Endothelial cell of umbilical vein (primary cell): ENCODE measurements at regions not wholly inside any gene's neighbourhood (a gene's known extent, or its start where the extent isn't known, plus 50 kb on each side); places are given as distances from the start of the nearest gene placed in this dataset.

ENCODE experiments used
- BruUV-seq: library from RNA; stranded (reverse); fragments of 400-500 nt; replicated peaks from 2 replicates; lab custom pipeline; 2021; lab: Mats Ljungman, UMichigan
- CTCF ChIA-PET: fragments of 300-600, 350-600 bp; sonication (Branson Sonifier 250); formaldehyde crosslinking; loops from one replicate; lab custom pipeline; 2021; ENCODE audit warnings: antibody characterized with exemption, inconsistent platforms; lab: Charles Lee
- POLR2A ChIA-PET: fragments of 300-600, 350-600 bp; sonication (Branson Sonifier 250); formaldehyde crosslinking; loops from one replicate; lab custom pipeline; 2021; ENCODE audit warnings: antibody characterized with exemption, inconsistent platforms; lab: Charles Lee
- DNase-seq: peaks from one replicate; pipeline ENCODE4 v3.0.0-alpha.2; 2011; ENCODE audit warnings: low read depth, low spot score
- FAIRE-seq: peaks from 2 replicates; lab custom pipeline; 2011; peaks lifted over from hg19 to GRCh38; lab: Jason Lieb, UNC
- H2AFZ ChIP-seq: 2 replicates; pipeline ENCODE4 v1.6.0; 2012; ENCODE audit warnings: low read depth, low read length, control low read depth, inconsistent platforms
- H3K27ac ChIP-seq: 2 replicates; pipeline ENCODE4 v1.5.1; 2011; ENCODE audit warnings: low read depth, mild to moderate bottlenecking, control low read depth, low read length, moderate library complexity; ENCODE audit not compliant: insufficient read depth
- H3K27me3 ChIP-seq, 2 experiments: 2 replicates each; pipeline versions ENCODE4 v1.6.0 to v1.6.1; 2011; ENCODE audit warnings: low read length in 2 of 2, mixed read lengths in 1 of 2; ENCODE audit not compliant: control insufficient read depth in 2 of 2, insufficient read depth in 2 of 2
- H3K36me3 ChIP-seq, 2 experiments: 2 replicates in 1 of 2; 3 replicates in 1 of 2; pipeline ENCODE4 v1.5.1; 2011; ENCODE audit warnings: low read length in 2 of 2, mild to moderate bottlenecking in 1 of 2, moderate library complexity in 1 of 2; ENCODE audit not compliant: control insufficient read depth in 2 of 2, insufficient read depth in 2 of 2; ENCODE audit errors: extremely low read depth in 1 of 2
- H3K4me1 ChIP-seq: 3 replicates; pipeline ENCODE4 v1.5.1; 2011; ENCODE audit warnings: mild to moderate bottlenecking, low read length; ENCODE audit not compliant: control insufficient read depth, insufficient read depth; ENCODE audit errors: extremely low read depth
- H3K4me2 ChIP-seq: 2 replicates; pipeline ENCODE4 v1.6.1; 2011; ENCODE audit warnings: low read length, control low read depth, mixed read lengths; ENCODE audit not compliant: insufficient read depth
- H3K4me3 ChIP-seq, 3 experiments: fragments of 200-600 bp in 1 of 3; sonication (generic), shearing (Covaris generic) in 1 of 3; replicated peaks in 1 of 3; 2 replicates each; pipeline ENCODE4 v1.5.1; 2011 to 2016; ENCODE audit warnings: control low read depth in 3 of 3, low read length in 3 of 3, mild to moderate bottlenecking in 2 of 3, inconsistent platforms in 1 of 3, low read depth in 1 of 3, moderate library complexity in 1 of 3; ENCODE audit not compliant: insufficient read depth in 1 of 3
- H3K79me2 ChIP-seq: 2 replicates; pipeline ENCODE4 v1.6.0; 2012; ENCODE audit warnings: low read length, inconsistent platforms; ENCODE audit not compliant: control insufficient read depth, insufficient read depth
- H3K9ac ChIP-seq: replicated peaks from 2 replicates; pipeline ENCODE3; 2011; ENCODE audit warnings: low read length, control low read depth; ENCODE audit not compliant: insufficient read depth; ENCODE audit errors: extremely low read depth
- H3K9me1 ChIP-seq: replicated peaks from 3 replicates; pipeline ENCODE4 v1.6.0; 2011; ENCODE audit warnings: mild to moderate bottlenecking, low read length; ENCODE audit not compliant: control insufficient read depth, insufficient read depth; ENCODE audit errors: extremely low read depth
- H3K9me3 ChIP-seq: replicated peaks from 2 replicates; pipeline ENCODE4 v1.5.1; 2012; ENCODE audit warnings: low read length, inconsistent platforms; ENCODE audit not compliant: control insufficient read depth, insufficient read depth
- H4K20me1 ChIP-seq: replicated peaks from 2 replicates; pipeline ENCODE3; 2011; ENCODE audit warnings: mild to moderate bottlenecking, low read length; ENCODE audit not compliant: control insufficient read depth, insufficient read depth; ENCODE audit errors: extremely low read depth
- EZH2 ChIP-seq: IDR thresholded peaks from 2 replicates; pipeline ENCODE4 v1.6.1; 2012; ENCODE audit warnings: borderline replicate concordance, low read depth, mild to moderate bottlenecking, moderate library complexity, low read length, inconsistent platforms; ENCODE audit not compliant: severe bottlenecking
- FOS ChIP-seq: IDR thresholded peaks from 2 replicates; pipeline ENCODE4 v1.6.1; 2011; ENCODE audit warnings: mild to moderate bottlenecking, low read length, moderate library complexity, borderline replicate concordance; ENCODE audit not compliant: insufficient read depth
- GATA2 ChIP-seq: IDR thresholded peaks from 2 replicates; pipeline ENCODE4 v1.7.0; 2011; ENCODE audit warnings: low read depth, mild to moderate bottlenecking, moderate library complexity, mixed read lengths, low read length; ENCODE audit not compliant: insufficient read length, insufficient read depth
- JUN ChIP-seq: IDR thresholded peaks from 2 replicates; pipeline ENCODE4 v1.6.1; 2011; ENCODE audit warnings: borderline replicate concordance, low read depth; ENCODE audit not compliant: insufficient read length, insufficient read depth
- MAX ChIP-seq: IDR thresholded peaks from 2 replicates; pipeline ENCODE4 v1.6.1; 2011; ENCODE audit not compliant: insufficient read depth, insufficient read length
- MYC ChIP-seq: IDR thresholded peaks from one replicate; pipeline ENCODE4 v1.6.1; 2011; ENCODE audit warnings: mild to moderate bottlenecking, low read depth, low read length
- POLR2A ChIP-seq: IDR thresholded peaks from 2 replicates; pipeline ENCODE4 v1.6.1; 2012; ENCODE audit warnings: low read depth, mild to moderate bottlenecking, control low read depth, low read length
- POLR2AphosphoS5 ChIP-seq: IDR thresholded peaks from 2 replicates; pipeline ENCODE4 v1.6.1; 2012; ENCODE audit warnings: low read depth, mild to moderate bottlenecking, control low read depth, low read length, moderate library complexity; ENCODE audit not compliant: insufficient read depth
- dilution Hi-C: fragments of 300-500 bp; cut with MboI; formaldehyde crosslinking; loops from one replicate; pipeline ENCODE4 v1.15.0; 2019; ENCODE audit warnings: low sequenced_read_pairs; ENCODE audit not compliant: extremely low pct_ligation_motif_present
- intact Hi-C: fragments of 100-400 bp; cut with micrococcal nuclease; formaldehyde crosslinking; loops from one replicate; pipeline ENCODE4 v1.10.0; 2022
- TF ChIP-seq, protein P1 (sequence below), 2 donors: IDR thresholded peaks; 1 replicate in 1 of 2; 2 replicates in 1 of 2; pipeline ENCODE4 v1.5.1; 2011; ENCODE audit warnings: low read length in 2 of 2, mild to moderate bottlenecking in 2 of 2, moderate library complexity in 2 of 2, control low read depth in 1 of 2, inconsistent platforms in 1 of 2, low read depth in 1 of 2; ENCODE audit not compliant: insufficient read depth in 1 of 2; ENCODE audit errors: extremely low read depth in 1 of 2

- H3K9me1 ChIP-seq: no peaks in the 10 kb centered on the region
- H3K27ac ChIP-seq: no peak overlapping the region
- TF ChIP-seq MAX: no peak
- no peak overlapping the region for H3K4me2 ChIP-seq
- FAIRE-seq (no peak), DNase-seq (no peak)
- H3K4me3 ChIP-seq: no peak overlapping the region
- H3K4me1 ChIP-seq: no peaks in the 10 kb centered on the region
- CTCF ChIA-PET: no interaction called here
- POLR2A ChIA-PET: no interaction called here
- peaks cover 6% of the 10 kb centered on the region for H3K9me3 ChIP-seq
- H2AFZ ChIP-seq: no peak overlapping the region
- dilution Hi-C loops: no loop called here
- H4K20me1 ChIP-seq: no peaks in the 10 kb centered on the region
- H3K9ac ChIP-seq: no peak overlapping the region
- H3K79me2 ChIP-seq: no peaks in the 10 kb centered on the region
- no peaks in the 10 kb centered on the region for H3K27me3 ChIP-seq
- intact Hi-C loops: no loop called here
- BruUV-seq: no TSS peak
- no peaks in the 10 kb centered on the region for H3K36me3 ChIP-seq
These were observed 75.8 kb downstream of the CNTN3 start for GRCh38 chr3:74538669-74539068.

GRCh38 chr3:74537857-74538256 lies 76.6 kb downstream of the CNTN3 start:
- Histone ChIP-seq H3K27me3 (no peaks in the 10 kb centered on the region), H2AFZ (no peak overlapping the region), H3K79me2 (no peaks in the 10 kb centered on the region), H3K4me3 (no peak overlapping the region), H3K36me3 (no peaks in the 10 kb centered on the region), H4K20me1 (no peaks in the 10 kb centered on the region), H3K4me2 (no peak overlapping the region), H3K9ac (no peak overlapping the region), H3K4me1 (no peaks in the 10 kb centered on the region), H3K9me3 (peaks cover 6% of the 10 kb centered on the region), H3K9me1 (no peaks in the 10 kb centered on the region), H3K27ac (no peak overlapping the region)
- ChIA-PET CTCF (no interaction called here), POLR2A (no interaction called here)
- no peak for FAIRE-seq
- DNase-seq: no peak
- dilution Hi-C loops: no loop called here
- TF ChIP-seq EZH2: no peak
- TF ChIP-seq, protein P1, sequence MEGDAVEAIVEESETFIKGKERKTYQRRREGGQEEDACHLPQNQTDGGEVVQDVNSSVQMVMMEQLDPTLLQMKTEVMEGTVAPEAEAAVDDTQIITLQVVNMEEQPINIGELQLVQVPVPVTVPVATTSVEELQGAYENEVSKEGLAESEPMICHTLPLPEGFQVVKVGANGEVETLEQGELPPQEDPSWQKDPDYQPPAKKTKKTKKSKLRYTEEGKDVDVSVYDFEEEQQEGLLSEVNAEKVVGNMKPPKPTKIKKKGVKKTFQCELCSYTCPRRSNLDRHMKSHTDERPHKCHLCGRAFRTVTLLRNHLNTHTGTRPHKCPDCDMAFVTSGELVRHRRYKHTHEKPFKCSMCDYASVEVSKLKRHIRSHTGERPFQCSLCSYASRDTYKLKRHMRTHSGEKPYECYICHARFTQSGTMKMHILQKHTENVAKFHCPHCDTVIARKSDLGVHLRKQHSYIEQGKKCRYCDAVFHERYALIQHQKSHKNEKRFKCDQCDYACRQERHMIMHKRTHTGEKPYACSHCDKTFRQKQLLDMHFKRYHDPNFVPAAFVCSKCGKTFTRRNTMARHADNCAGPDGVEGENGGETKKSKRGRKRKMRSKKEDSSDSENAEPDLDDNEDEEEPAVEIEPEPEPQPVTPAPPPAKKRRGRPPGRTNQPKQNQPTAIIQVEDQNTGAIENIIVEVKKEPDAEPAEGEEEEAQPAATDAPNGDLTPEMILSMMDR (IDR thresholded peaks at IDR 0.05; ENCODE audit: extremely low read depth in 1 of 2, insufficient read depth in 1 of 2, low read depth in 1 of 2, low read length in 2 of 2): no peak
- TF ChIP-seq MYC: no peak
- TF ChIP-seq GATA2: no peak
- TF ChIP-seq JUN: no peak
- TF ChIP-seq POLR2A: no peak
- no peak for TF ChIP-seq MAX
- TF ChIP-seq FOS: no peak
- no peak for TF ChIP-seq POLR2AphosphoS5
- BruUV-seq: no TSS peak
- intact Hi-C loops: no loop called here
